Stimulated activated CD8-positive, alpha-beta memory T cell treated with anti-CD3 and anti-CD28 coated beads, Interleukin-12 subunit alpha, Interleukin-12 subunit beta, amount 100 ng/mL, for 1 hour (primary cell): ENCODE measurements at regions not wholly inside any gene's neighbourhood (a gene's known extent, or its start where the extent isn't known, plus 50 kb on each side); places are given as distances from the start of the nearest gene placed in this dataset.
"Not testable (repeated sequence)": the region's sequence is repeated elsewhere in the genome, so short reads cannot be mapped to it uniquely, and the experiment has no call there.

ENCODE experiments used
- DNase-seq: peaks from one replicate; pipeline ENCODE4 v3.0.0-alpha.2; 2020; ENCODE audit warnings: low read depth

DNA sequence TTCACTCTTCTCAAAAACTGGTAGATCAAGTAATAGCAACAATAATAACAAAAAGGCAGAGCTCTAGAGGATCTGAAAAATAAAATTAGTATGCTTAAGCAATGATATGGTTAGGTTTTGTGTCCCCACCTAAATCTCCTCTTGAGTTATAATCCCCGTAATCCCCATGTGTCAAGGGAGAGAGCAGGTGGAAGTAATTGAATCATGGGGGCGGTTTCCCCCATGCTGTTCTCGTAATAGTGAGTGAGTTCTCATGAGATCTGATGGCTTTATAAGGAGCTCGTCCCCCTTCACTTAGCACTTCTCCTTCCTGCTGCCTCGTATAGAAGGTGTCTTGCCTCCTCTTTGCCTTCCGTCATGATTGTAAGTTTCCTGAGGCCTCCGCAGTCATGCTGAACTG is 60.2 kb upstream of the ABHD2 start:
- no peak for DNase-seq

DNA sequence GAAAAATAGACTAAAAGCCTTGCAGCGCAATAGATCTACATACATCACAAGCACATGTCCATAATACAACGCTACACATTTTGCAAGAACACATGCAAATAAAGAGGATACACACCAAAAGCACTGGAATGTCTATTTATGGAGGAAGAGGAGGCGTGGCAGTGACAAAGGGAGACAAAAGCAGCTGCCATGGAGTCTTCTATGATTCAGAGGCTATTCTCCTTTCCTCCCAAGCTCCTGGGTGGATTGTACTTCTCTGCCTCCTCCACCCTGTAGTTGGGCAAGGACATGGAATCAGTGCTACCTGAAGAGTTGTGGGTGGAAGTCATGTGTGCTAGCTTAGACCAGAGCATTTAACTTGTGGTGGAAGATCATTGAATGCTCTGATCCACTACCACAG is 57.9 kb upstream of the ABHD2 start:
- DNase-seq = no peak

DNA sequence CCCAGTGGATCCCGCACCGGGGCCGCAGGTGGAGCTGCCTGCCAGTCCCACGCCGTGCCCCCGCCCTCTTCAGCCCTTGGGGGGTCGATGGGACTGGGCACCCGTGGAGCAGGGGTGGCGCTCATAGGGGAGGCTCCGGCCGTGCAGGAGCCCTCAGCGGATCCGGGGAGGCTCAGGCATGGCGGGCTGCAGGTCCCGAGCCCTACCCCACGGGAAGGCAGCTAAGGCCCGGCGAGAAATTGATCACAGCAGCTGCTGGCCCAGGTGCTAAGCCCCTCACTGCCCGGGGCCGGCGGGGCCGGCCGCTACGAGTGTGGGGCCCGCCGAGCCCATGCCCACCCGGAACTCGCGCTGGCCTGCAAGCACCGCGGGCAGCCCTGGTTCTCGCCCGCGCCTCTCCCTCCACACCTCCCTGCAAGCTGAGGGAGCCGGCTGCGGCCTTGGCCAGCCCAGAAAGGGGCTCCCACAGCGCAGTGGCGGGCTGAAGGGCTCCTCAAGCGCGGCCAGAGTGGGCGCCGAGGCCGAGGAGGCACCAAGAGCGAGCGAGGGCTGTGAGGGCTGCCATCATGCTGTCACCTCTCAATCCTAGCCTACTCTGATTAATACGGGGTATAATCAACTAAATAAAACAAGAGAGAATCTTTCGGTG is 56.5 kb upstream of the ABHD2 start:
- not testable (repeated sequence) for DNase-seq

DNA sequence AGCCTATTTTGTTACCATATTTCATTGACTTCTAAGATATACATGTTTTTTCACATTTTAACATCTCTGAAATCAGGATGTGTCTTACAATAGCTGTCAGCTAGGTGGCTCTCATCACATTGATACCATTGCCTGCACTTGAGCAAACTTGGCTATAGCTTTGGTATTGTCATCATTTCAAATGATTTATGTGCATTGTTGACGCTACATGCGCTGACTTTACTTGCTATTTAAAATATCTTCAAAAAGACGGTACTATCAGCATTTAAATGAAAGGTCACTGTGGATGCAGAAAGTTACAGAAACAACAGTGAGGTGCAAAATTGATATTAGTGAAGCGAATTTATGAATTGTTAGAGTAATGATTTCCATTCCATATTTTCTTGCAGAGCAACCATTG is 54.0 kb upstream of the ABHD2 start:
- no peak for DNase-seq

DNA sequence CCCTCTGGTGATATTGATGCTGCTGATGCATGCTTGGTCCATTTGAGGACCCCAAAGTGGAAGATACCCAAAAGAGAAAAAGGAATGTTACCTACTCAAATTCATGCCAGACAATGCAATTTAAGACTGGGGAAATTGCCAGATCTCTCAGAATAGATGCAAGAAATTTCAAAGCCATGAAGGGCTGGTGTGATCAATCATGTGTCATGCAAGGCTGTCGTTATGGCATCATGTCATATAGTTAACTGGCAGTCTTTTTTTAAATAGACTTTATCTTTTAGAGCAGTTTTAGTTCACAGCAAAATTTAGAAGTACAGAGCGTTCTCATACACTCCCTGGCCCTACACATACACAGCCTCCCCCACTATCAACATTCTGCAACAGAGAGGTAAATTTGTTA is 53.1 kb upstream of the ABHD2 start:
- DNase-seq = no peak

DNA sequence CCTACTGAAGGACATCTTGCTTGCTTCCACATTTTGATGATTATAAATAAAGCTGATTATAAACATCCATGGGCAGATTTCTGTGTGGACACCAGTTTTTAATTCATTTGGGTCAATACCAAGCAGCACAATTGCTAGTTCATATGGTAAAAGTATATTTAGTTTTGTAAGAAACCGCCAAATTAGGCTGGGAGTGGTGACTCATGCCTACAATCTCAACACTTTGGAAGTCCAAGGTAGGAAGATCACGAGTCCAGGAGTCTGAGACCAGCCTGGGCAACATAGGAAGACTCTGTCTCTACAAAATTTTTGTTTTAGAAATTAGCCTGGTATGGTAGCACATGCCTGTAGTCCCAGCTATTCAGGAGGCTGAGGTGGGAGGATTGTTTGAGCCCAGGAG is 52.6 kb upstream of the ABHD2 start:
- no peak for DNase-seq

DNA sequence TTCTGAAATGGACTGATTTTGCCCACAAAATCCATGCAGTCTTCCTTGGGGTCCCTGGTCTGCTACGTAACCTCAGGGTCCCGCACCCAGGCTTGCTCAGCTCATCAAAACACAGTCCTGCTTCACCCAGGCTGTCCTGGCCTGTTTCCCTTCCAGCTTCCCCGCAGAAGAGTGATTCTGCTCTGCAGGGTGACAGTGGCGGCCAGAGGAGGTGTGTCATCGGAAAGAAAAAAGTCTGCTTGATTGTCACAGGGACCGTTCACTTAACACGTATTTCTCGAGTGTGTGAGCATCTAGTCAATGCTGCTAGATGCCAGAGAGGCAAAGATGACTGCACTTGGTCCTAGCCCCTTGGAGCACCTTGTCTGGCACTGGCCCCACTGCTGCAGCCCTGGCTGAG is 50.1 kb upstream of the ABHD2 start:
- no peak for DNase-seq
